Medulla oblongata (tissue), 1 donor: ENCODE measurements at regions not wholly inside any gene's neighbourhood (a gene's known extent, or its start where the extent isn't known, plus 50 kb on each side); places are given as distances from the start of the nearest gene placed in this dataset.
"Not testable (repeated sequence)": the region's sequence is repeated elsewhere in the genome, so short reads cannot be mapped to it uniquely, and the experiment has no call there.

Experiments used
- DNase-seq: peaks from one replicate; pipeline ENCODE4 v3.0.0-alpha.2; 2015; ENCODE audit errors: extremely low spot score

GRCh38 chr12:128111333-128111732 lies 155.6 kb upstream of the TMEM132C start:
- DNase-seq = no peak

- no peak for DNase-seq
Observed at GRCh38 chr12:128111951-128112350, 155.0 kb upstream of the TMEM132C start.

GRCh38 chr12:128113250-128113649 lies 153.7 kb upstream of the TMEM132C start:
- DNase-seq = not testable (repeated sequence)

GRCh38 chr12:128114485-128114884 lies 152.5 kb upstream of the TMEM132C start:
- no peak for DNase-seq

GRCh38 chr12:128116537-128116936 lies 150.4 kb upstream of the TMEM132C start:
- no peak for DNase-seq

GRCh38 chr12:128120035-128120434 lies 146.9 kb upstream of the TMEM132C start:
- no peak for DNase-seq

- no peak for DNase-seq
Observed at GRCh38 chr12:128121424-128121823, 145.5 kb upstream of the TMEM132C start.

GRCh38 chr12:128123096-128123495 lies 143.9 kb upstream of the TMEM132C start:
- DNase-seq = no peak

GRCh38 chr12:128131955-128132354 lies 135.0 kb upstream of the TMEM132C start:
- no peak for DNase-seq

GRCh38 chr12:128133321-128134073 lies 133.5 kb upstream of the TMEM132C start:
- DNase-seq = no peak

- no peak for DNase-seq
Observed at GRCh38 chr12:128137140-128137539, 129.8 kb upstream of the TMEM132C start.

GRCh38 chr12:128138125-128138524 lies 128.8 kb upstream of the TMEM132C start:
- no peak for DNase-seq

GRCh38 chr12:128140551-128140950 lies 126.4 kb upstream of the TMEM132C start:
- DNase-seq = no peak

- no peak for DNase-seq
Observed at GRCh38 chr12:128150961-128151360, 116.0 kb upstream of the TMEM132C start.

- no peak for DNase-seq
Observed at GRCh38 chr12:128155571-128155970, 111.4 kb upstream of the TMEM132C start.

- no peak for DNase-seq
Observed at GRCh38 chr12:128163086-128163485, 103.9 kb upstream of the TMEM132C start.

- DNase-seq = no peak
Observed at GRCh38 chr12:128164533-128164932, 102.4 kb upstream of the TMEM132C start.

GRCh38 chr12:128165387-128165786 lies 101.6 kb upstream of the TMEM132C start:
- DNase-seq = no peak

- no peak for DNase-seq
Observed at GRCh38 chr12:128168273-128168672, 98.7 kb upstream of the TMEM132C start.

GRCh38 chr12:128170181-128170580 lies 96.8 kb upstream of the TMEM132C start:
- no peak for DNase-seq

GRCh38 chr12:128178565-128178964 lies 88.4 kb upstream of the TMEM132C start:
- DNase-seq = no peak

- no peak for DNase-seq
Observed at GRCh38 chr12:128178966-128179365, 88.0 kb upstream of the TMEM132C start.

- no peak for DNase-seq
Observed at GRCh38 chr12:128180166-128180565, 86.8 kb upstream of the TMEM132C start.

GRCh38 chr12:128190052-128190451 lies 76.9 kb upstream of the TMEM132C start:
- DNase-seq = no peak
